TTC549 (cell line): ENCODE measurements at regions not wholly inside any gene's neighbourhood (a gene's known extent, or its start where the extent isn't known, plus 50 kb on each side); places are given as distances from the start of the nearest gene placed in this dataset.
"Not testable (repeated sequence)": the region's sequence is repeated elsewhere in the genome, so short reads cannot be mapped to it uniquely, and the experiment has no call there.

Experiments
- FAIRE-seq: peaks from 2 replicates; lab custom pipeline; 2012; peaks lifted over from hg19 to GRCh38; lab: Jason Lieb, UNC

DNA sequence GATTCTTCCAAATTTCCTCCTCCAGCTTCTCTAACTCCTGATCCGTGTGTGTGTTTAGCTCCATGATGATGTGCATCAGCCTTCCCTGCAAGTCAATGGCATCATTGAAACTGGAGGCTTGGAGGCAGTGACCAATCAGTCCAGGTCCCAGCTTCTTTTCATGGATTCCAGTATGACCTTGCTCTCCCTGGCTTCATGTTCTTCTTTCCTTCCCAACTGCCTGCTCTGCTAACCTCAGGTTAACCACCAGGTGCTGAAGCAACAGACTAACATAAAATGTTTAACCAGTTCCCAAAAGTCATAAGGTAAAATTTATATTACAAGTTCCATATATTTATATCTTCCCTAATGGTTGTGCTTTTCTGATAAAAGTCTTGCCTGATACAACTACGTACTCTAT lies 512.8 kb upstream of the EPHA7 start:
- no peak for FAIRE-seq

GRCh38 chr6:93927731-93928130 lies 508.4 kb upstream of the EPHA7 start:
- no peak for FAIRE-seq

- no peak for FAIRE-seq
These were observed 500.0 kb upstream of the EPHA7 start for GRCh38 chr6:93919365-93919764.

- no peak for FAIRE-seq
These were observed 498.9 kb upstream of the EPHA7 start for GRCh38 chr6:93918258-93918657.

DNA sequence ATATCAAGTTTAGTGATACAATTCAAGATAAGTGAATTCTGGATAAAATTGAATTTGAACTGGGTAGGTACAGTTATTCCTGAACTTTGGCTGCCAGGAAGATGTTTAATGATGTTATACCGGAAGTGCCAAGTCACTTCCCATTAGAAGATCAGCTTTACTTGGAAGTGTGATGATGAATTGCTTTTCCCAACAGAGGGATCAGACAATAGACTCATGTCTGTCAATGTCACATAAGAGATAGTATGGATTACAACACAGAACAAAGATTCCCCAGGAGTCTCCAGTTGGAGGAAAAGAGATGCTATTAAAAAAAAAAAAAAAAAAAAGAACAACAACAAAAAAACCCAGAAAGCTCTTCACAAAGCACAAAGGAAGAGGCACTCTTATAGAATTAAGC lies 497.9 kb upstream of the EPHA7 start:
- no peak for FAIRE-seq

DNA sequence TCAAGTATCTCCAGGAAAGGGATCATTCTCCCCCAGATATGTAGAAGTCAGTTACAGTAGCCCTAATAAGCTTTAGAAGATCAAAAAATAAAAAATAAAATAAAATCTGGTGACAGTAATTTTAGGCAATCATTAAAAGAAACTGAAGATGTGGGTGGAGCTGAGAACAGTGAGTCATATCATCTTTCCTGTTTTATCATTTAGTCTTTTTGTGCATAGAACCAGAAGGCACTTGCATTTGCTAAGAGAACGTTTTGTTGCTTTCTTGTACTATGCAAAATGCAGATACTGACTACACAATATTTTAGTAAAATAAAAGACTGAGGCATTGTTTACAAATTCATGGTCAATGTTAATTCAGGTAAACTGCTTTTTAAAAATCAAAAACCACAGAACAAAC lies 497.4 kb upstream of the EPHA7 start:
- no peak for FAIRE-seq

GRCh38 chr6:93915961-93916360 lies 496.6 kb upstream of the EPHA7 start:
- no peak for FAIRE-seq

GRCh38 chr6:93902517-93902916 lies 483.2 kb upstream of the EPHA7 start:
- FAIRE-seq, result no peak

- no peak for FAIRE-seq
These were observed 480.8 kb upstream of the EPHA7 start for GRCh38 chr6:93900142-93900541.

DNA sequence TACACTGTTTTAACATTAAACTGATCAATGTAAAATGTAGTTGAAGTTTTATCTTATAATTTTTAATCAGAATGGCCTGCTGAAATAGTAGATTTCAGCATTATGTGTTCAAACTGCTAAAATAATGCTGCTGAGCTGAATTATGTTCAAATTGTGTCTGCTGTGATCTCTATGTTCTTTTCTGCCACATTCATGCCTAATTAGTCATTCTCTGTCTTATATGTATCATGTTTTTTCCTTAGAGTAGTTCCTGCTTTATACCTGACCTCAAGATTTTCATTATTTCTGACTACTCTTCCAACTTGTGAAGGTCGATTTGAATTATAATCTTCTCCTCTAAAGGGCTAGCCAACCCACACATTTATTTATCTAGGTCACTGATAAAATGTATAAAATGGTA lies 476.7 kb upstream of the EPHA7 start:
- FAIRE-seq, result no peak

DNA sequence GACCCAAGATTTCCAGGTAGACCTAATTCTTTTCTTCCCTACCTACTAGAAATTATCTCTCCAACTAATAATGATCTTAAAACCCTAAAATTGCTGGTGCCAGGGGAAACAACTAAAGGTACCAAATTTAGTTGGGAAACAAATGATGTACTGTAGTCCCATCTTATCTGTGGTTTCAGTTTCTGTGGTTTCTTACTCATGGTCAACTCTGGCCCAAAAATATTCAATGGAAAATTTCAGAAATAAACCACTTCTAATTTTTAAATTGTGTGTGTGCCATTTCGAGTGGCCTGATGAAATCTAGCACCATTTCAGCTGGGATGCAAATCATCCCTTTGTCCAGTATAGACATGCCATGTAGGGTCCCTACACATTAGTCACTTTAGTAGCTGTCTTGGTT lies 475.2 kb upstream of the EPHA7 start:
- FAIRE-seq, result no peak

GRCh38 chr6:93889713-93890112 lies 470.4 kb upstream of the EPHA7 start:
- no peak for FAIRE-seq

DNA sequence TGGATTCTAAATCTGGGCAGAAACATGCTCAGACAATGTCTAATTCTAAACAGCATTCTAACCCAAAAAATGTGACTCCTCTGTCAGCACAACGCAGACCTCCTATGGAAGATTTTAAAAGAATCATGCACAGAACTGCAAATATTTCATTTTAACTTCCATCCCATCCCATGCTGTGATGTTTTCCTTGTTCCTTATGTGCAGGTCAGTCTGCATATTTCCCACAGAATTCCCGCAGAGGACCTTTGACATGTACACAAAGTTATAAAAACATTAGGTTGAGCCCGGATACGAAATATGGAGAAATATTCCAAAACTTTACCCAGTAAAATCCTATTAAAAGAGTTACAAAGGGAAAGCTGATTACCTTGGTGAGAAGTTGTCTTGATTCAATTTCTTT lies 467.1 kb upstream of the EPHA7 start:
- FAIRE-seq, result no peak

- FAIRE-seq, result no peak
These were observed 440.6 kb upstream of the EPHA7 start for GRCh38 chr6:93859971-93860370.

DNA sequence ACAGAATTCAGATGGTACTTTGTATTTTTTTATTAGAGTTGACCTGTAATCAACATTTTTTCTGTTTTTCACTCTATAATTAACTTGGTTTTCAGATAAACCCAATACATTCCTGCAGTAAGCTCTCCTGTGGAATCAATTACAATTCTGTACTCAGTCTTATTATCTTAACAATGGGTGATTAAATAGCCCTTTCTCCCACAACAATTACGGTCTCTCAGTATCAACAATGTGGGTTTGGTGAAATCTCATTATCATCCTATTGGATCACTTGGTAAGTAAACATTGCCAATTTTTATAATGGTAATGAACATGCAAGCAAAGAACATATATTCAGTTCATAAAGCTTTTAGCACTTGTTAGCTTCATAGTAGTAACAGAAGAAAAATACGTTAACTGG lies 438.9 kb upstream of the EPHA7 start:
- no peak for FAIRE-seq

- no peak for FAIRE-seq
These were observed 430.5 kb upstream of the EPHA7 start for GRCh38 chr6:93849857-93850256.

GRCh38 chr6:93848031-93848742 lies 428.8 kb upstream of the EPHA7 start:
- no peak for FAIRE-seq

GRCh38 chr6:93842178-93842577 lies 422.8 kb upstream of the EPHA7 start:
- no peak for FAIRE-seq

DNA sequence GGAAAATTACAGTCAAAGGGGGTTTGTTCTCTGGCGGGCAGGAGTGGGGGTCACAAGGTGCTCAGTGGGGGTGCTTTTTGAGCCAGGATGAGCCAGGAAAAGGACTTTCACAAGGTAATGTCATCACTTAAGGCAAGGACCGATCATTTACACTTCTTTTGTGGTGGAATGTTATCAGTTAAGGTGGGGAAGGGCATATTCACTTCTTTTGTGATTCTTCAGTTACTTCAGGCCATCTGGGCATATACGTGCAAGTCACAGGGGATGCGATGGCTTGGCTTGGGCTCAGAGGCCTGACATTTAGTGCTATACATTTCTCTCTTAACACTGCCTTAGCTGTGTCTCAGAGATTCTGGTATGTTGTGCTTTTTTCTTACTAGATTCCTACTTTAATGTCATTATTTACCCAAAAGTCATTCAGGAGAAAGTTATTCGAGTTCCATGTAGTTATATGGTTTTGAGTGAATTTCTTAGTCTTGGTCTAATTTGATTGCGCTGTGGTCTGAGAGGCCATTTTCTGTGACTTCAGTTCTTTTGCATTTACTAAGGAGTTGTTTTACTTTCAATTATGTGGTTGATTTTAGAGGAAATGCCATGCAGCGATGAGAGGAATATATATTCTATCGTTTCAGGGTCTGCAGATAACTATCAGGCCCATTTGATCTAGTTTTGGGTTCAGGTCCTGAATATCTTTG lies 416.2 kb upstream of the EPHA7 start:
- not testable (repeated sequence) for FAIRE-seq

- FAIRE-seq, result not testable (repeated sequence)
These were observed 415.7 kb upstream of the EPHA7 start for GRCh38 chr6:93835026-93835425.

DNA sequence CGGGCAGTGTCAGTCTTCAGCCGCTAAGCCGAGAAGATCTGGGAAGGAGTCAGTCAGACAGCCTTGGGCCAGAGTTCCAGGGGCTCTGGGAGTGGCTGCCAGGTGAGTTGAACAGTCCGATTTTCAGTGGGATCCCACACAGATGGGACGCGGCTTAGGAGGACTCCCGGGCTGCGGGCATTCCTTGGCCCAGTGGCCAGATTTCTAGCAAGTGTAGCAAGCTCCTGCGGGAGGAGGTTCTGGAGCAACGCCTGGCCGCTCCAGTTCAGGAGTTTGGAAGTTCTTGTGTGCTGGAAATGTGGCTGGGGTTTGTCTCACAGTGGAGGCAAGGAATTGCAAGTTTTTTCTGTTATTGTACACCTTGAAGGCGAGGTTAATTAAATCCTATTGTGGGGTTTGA lies 414.0 kb upstream of the EPHA7 start:
- not testable (repeated sequence) for FAIRE-seq

DNA sequence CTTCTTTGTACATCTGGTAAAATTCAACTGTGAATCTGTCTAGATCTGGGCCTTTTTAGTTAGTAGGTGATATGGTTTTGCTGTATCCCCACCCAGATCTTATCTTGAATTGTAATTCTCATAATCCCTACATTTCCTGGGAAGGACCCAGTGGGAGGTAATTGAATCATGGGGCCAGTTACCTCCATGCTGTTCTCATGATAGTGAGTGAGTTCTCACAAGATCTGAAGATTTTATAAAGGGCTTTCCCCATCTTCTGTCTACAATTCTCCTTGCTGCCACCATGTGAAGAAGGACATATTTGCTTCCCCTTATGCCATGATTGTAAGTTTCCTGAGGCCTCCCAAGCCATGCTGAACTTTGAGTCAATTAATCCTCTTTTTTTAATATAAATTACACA lies 410.4 kb upstream of the EPHA7 start:
- not testable (repeated sequence) for FAIRE-seq

- no peak for FAIRE-seq
These were observed 409.6 kb upstream of the EPHA7 start for GRCh38 chr6:93829009-93829408.

DNA sequence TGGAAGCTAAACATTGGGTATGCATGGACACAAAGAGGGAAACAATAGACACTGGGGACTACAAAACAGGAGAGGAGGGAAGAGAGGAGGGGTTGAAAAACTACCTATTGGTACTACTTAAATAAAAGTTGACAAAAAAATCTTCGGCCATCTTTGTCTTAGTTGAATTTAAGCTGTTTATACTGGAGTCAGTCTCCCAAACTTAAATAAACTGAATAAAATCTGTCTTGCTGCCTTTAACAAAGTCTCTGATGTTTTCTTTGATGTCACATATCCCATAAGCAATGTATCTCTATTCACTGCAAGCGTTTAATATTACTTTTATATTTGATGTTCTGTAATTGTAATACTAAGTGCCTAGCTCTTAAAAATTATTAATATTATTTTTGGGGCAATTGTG lies 409.2 kb upstream of the EPHA7 start:
- FAIRE-seq, result no peak
